ENCODE measurements at regions not wholly inside any gene's neighbourhood (a gene's known extent, or its start where the extent isn't known, plus 50 kb on each side); places are given as distances from the start of the nearest gene placed in this dataset.
"Not testable (repeated sequence)": the region's sequence is repeated elsewhere in the genome, so short reads cannot be mapped to it uniquely, and the experiment has no call there.

DNA sequence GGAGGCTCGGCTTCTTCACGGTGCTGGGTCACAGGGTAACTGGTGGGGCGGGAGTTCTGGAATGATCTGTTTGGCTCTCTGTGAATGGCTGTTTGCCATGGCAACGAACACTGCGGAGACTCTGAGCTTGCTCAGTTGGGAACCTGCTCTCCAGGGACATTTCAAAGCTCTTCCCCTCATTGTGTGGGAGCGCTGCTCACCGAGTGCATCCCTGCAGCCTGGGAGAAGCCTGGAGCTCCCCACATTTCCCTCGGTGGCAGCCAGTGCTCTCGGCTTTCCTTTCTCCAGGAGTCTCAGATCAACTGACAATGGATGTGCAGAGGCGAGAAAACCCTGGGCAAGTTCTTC lies 57.6 kb upstream of the CACUL1 start:
- no peak overlapping the region for H3K9ac ChIP-seq
- Mint-ChIP-seq H3K27ac (peak overlapping the region; percentile 86), H3K27me3 (ENCODE audit: insufficient read depth, low read depth) (peaks cover 7% of the 10 kb centered on the region), H3K9me3 (no peaks in the 10 kb centered on the region), H3K4me1 (peaks cover 22% of the 10 kb centered on the region), H3K36me3 (no peaks in the 10 kb centered on the region), H3K4me3 (no peak overlapping the region)
- DNase-seq (ENCODE audit: low spot score), result peak; percentile 52
- no peaks in the 10 kb centered on the region for H4K20me1 ChIP-seq (ENCODE audit: low read depth)
- peaks cover 19% of the 10 kb centered on the region for H3K4me1 ChIP-seq
- no peak overlapping the region for H3K27ac ChIP-seq
- no peak overlapping the region for H3K4me3 ChIP-seq
- no peaks in the 10 kb centered on the region for H3K79me2 ChIP-seq (ENCODE audit: low read depth)
- H3K27me3 ChIP-seq, result no peaks in the 10 kb centered on the region
- no peaks in the 10 kb centered on the region for H3K36me3 ChIP-seq
- peak overlapping the region; percentile 94 for H2AFZ ChIP-seq (replicated peaks)
- H3K9me3 ChIP-seq (ENCODE audit: low read depth), result no peaks in the 10 kb centered on the region
- TF ChIP-seq, protein P1, sequence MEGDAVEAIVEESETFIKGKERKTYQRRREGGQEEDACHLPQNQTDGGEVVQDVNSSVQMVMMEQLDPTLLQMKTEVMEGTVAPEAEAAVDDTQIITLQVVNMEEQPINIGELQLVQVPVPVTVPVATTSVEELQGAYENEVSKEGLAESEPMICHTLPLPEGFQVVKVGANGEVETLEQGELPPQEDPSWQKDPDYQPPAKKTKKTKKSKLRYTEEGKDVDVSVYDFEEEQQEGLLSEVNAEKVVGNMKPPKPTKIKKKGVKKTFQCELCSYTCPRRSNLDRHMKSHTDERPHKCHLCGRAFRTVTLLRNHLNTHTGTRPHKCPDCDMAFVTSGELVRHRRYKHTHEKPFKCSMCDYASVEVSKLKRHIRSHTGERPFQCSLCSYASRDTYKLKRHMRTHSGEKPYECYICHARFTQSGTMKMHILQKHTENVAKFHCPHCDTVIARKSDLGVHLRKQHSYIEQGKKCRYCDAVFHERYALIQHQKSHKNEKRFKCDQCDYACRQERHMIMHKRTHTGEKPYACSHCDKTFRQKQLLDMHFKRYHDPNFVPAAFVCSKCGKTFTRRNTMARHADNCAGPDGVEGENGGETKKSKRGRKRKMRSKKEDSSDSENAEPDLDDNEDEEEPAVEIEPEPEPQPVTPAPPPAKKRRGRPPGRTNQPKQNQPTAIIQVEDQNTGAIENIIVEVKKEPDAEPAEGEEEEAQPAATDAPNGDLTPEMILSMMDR (IDR thresholded peaks at IDR 0.05), result no peak
- TF ChIP-seq EZH2phosphoT487 (IDR thresholded peaks at IDR 0.05), result no peak
- H3K4me2 ChIP-seq, result peak overlapping the region; percentile 48
- H3F3A ChIP-seq (ENCODE audit: low read depth), result peaks cover 7% of the 10 kb centered on the region

GRCh38 chr10:118813001-118813400 lies 58.2 kb upstream of the CACUL1 start:
- not testable (repeated sequence) for H3K4me3 Mint-ChIP-seq; H3K9ac ChIP-seq; H3K27me3 ChIP-seq; H3K27ac ChIP-seq; H3F3A ChIP-seq (ENCODE audit: low read depth); H3K79me2 ChIP-seq (ENCODE audit: low read depth); H3K9me3 Mint-ChIP-seq; DNase-seq (ENCODE audit: low spot score); H3K36me3 Mint-ChIP-seq; H3K4me3 ChIP-seq; H3K27me3 Mint-ChIP-seq (ENCODE audit: insufficient read depth, low read depth); H3K36me3 ChIP-seq; H4K20me1 ChIP-seq (ENCODE audit: low read depth); H3K9me3 ChIP-seq (ENCODE audit: low read depth)
- peak overlapping the region; percentile 48 for H3K4me2 ChIP-seq
- Mint-ChIP-seq H3K27ac (peak overlapping the region; percentile 86), H3K4me1 (peaks cover 22% of the 10 kb centered on the region)
- peak overlapping the region; percentile 94 for H2AFZ ChIP-seq (replicated peaks)
- peaks cover 19% of the 10 kb centered on the region for H3K4me1 ChIP-seq

- no peaks in the 10 kb centered on the region for H3K79me2 ChIP-seq (ENCODE audit: low read depth)
- Mint-ChIP-seq H3K27ac (no peak overlapping the region), H3K36me3 (no peaks in the 10 kb centered on the region), H3K4me1 (peaks cover 10% of the 10 kb centered on the region), H3K27me3 (ENCODE audit: insufficient read depth, low read depth) (peaks cover 2% of the 10 kb centered on the region), H3K4me3 (no peak overlapping the region), H3K9me3 (no peaks in the 10 kb centered on the region)
- no peak overlapping the region for H2AFZ ChIP-seq (replicated peaks)
- no peak overlapping the region for H3K4me2 ChIP-seq
- peaks cover 9% of the 10 kb centered on the region for H3K4me1 ChIP-seq
- H4K20me1 ChIP-seq (ENCODE audit: low read depth), result no peaks in the 10 kb centered on the region
- TF ChIP-seq EZH2 (IDR thresholded peaks at IDR 0.05) (no peak), EZH2phosphoT487 (IDR thresholded peaks at IDR 0.05) (no peak)
- TF ChIP-seq, protein P1 (IDR thresholded peaks at IDR 0.05), result no peak
- peaks cover 7% of the 10 kb centered on the region for H3F3A ChIP-seq (ENCODE audit: low read depth)
- no peak overlapping the region for H3K4me3 ChIP-seq
- H3K9me3 ChIP-seq (ENCODE audit: low read depth), result no peaks in the 10 kb centered on the region
- H3K9ac ChIP-seq, result no peak overlapping the region
- no peak overlapping the region for H3K27ac ChIP-seq
- no peaks in the 10 kb centered on the region for H3K27me3 ChIP-seq
- H3K36me3 ChIP-seq, result no peaks in the 10 kb centered on the region
- no peak for DNase-seq (ENCODE audit: low spot score)
Observed at GRCh38 chr10:118816471-118817168, 61.9 kb upstream of the CACUL1 start.

DNA sequence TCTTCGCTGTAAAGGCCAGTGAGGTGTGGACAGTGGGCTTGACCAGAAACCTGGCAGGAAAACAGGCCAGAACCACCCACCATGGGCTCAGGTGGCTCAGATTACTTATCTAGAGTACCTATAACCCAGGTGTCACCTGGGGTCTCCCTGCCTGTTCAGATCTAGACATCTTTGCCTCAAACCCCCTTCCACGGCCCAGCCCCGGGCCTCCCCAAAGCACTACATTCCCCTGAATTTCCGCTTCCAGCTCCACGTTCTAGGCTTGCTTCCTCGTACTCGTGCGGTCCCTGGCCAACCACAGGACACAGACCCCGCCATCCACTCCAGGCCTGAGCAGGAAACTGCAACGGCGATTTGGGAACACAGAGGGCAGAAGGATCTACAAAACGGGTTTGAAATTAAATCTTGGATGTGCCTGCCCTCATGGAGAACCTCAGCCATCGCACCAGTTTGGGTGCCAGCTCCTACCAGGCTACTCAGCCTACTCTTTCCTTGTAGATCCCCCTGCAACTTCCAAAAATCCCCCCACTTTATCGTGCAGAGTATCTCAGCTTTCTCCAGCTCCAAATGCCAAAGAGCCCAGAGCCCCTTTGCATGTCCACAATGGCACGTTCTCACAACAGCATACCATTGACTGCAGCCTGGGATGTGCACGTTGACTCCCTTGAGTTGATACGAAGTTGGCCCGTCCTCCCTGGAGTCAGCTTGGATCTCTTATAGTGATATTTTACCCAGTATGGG lies 62.7 kb upstream of the CACUL1 start:
- H3K9me3 Mint-ChIP-seq, result no peaks in the 10 kb centered on the region
- peaks cover 2% of the 10 kb centered on the region for H3F3A ChIP-seq (ENCODE audit: low read depth)
- no peaks in the 10 kb centered on the region for H4K20me1 ChIP-seq (ENCODE audit: low read depth)
- peaks cover 4% of the 10 kb centered on the region for H3K4me1 Mint-ChIP-seq
- H3K27me3 Mint-ChIP-seq (ENCODE audit: insufficient read depth, low read depth), result peaks cover 2% of the 10 kb centered on the region
- H3K27ac Mint-ChIP-seq, result no peak overlapping the region
- no peak overlapping the region for H3K4me3 Mint-ChIP-seq
- H2AFZ ChIP-seq (replicated peaks), result no peak overlapping the region
- H3K27me3 ChIP-seq, result no peaks in the 10 kb centered on the region
- H3K79me2 ChIP-seq (ENCODE audit: low read depth), result no peaks in the 10 kb centered on the region
- H3K4me1 ChIP-seq, result peaks cover 3% of the 10 kb centered on the region
- H3K9ac ChIP-seq, result no peak overlapping the region
- no peak overlapping the region for H3K4me2 ChIP-seq
- DNase-seq (ENCODE audit: low spot score), result no peak
- H3K36me3 ChIP-seq, result no peaks in the 10 kb centered on the region
- no peak for TF ChIP-seq EZH2phosphoT487 (IDR thresholded peaks at IDR 0.05)
- TF ChIP-seq, protein P1 (IDR thresholded peaks at IDR 0.05), result no peak
- TF ChIP-seq EZH2 (IDR thresholded peaks at IDR 0.05), result no peak
- no peaks in the 10 kb centered on the region for H3K36me3 Mint-ChIP-seq
- H3K4me3 ChIP-seq, result no peak overlapping the region
- H3K9me3 ChIP-seq (ENCODE audit: low read depth), result no peaks in the 10 kb centered on the region
- no peak overlapping the region for H3K27ac ChIP-seq
